ENCODE measurements at regions not wholly inside any gene's neighbourhood (a gene's known extent, or its start where the extent isn't known, plus 50 kb on each side); places are given as distances from the start of the nearest gene placed in this dataset.
"Not testable (repeated sequence)": the region's sequence is repeated elsewhere in the genome, so short reads cannot be mapped to it uniquely, and the experiment has no call there.

DNA sequence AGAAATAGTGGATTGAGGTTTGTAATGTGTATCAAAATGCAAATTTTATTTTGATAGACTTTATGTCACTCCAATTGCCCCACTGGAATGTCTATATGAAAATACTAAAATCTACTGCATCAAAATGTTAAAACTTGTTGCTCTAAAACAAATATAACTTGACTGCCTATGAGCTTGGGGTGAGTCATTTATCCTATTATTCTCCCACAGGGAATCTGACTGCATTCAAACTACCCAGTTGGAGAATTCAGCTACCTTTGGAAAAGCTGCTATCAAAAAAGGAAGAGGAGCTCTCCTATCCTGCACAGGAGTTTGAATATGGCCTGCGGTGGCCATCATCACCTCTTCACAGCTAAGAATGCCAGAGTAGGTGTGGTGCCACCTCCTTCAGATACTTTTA, 173.1 kb downstream of the KLHL28 start:
- DNase-seq = no peak

DNA sequence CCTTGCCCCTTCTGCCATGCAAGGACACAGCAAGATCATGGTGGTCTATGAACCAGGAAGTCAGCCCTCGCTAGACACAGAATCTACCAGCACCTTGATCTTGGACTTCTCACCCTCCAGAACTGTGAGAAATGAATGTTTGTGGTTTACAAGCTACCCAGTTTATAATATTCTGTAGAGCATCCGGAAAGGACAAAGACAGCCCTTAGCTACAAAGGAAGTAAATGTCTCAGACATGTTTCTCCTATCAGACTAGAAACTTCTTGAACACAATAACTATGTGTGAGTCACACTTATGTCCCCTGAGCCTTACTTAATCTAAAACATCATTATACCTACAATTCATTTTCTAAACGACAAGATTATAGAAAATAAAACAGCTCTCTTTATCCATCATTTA, 176.7 kb downstream of the KLHL28 start:
- no peak for DNase-seq

DNA sequence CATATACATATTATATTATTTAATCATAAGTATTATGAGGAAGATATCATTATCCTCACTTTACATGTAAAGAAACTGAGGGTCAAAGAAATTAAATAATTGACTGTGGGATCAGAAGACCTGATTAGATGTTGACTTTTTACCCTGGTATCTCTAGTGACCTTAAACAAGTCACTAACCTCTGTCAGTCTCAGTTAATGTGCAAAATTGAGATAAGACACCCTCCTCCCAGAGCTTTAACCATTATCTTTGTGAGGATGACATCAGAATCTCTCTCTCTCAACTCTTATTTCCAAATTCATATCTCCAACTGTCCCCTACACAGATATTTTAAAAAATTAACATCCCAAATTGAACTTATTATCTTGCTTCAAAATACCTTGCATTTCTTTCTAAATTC, 177.8 kb downstream of the KLHL28 start:
- no peak for DNase-seq

DNA sequence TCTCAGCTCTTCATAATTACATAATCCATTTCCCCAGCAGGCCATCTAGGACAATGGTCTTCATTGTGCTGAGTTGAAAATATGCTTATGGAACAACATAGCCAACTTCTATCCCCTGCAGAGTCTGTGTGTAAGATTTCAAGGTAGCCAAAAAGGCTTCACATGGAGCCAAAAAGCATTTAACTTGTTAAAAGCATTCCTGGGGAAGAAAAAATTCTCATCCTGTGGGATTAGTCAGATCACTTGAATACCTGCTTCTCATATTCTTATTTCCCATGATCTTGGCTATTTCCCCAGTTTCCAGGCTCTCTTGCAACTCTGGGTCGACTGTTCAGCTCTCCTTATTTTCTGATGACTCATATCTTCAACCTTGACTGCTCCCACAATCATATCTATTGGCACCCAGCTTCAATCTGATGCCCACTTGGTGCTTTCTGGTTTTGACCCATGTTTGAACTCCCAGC, 178.9 kb downstream of the KLHL28 start:
- DNase-seq = no peak

DNA sequence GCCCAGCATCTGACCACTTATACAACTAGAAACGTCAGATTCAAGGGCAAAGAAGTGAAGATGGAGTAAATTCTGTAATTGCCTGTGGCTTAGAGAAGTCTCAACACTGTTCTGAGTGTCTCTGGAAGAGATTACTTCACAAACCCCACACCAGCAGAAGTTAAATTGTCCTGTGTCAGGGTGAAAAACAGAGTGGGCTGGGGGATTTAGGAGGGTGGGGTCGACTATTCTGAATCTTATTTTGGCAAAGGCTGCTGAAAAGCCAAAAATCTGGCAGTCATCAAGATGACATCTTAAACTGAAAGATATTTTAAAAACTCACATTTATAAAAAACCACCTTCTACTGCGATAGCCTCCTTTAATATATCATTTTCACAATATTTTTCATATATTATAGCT, 180.8 kb downstream of the KLHL28 start:
- no peak for DNase-seq

DNA sequence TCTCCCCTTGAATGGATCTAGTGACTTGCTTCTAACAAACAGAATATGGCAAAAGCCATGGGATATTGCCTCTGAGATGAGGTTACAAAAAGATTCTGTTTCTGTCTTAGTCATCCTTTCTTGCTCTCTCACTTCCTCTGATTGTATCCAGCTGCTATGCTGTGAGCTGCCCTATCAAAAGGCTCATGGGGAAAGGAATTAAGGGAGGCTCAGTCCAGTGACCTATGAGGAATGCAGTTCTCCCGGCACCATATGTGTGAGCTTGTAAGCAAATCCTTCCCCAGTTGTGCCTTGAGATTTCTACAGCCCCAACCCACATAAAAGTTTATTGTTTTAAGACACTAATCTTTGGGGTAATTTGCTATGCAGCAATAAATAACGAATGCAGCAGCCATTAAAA, 183.1 kb downstream of the KLHL28 start:
- no peak for DNase-seq

DNA sequence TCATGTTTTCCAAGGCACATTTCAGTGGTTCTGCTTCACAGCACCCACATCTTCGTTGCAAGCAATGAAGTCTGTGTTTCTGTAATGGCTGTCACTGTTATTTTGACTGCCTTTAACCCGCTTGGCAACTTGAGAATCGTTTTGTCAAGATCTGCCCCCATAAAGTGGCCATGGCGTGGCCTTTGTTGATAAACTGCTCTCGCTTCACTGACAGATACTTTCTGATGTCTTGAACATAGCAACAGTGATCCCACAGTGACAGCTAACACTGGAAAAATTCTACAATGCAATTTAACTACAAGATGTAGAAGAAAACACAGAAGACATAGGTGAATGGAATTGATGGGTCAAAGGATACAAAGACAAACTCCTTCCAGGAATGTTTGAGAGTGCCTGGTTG, 184.2 kb downstream of the KLHL28 start:
- no peak for DNase-seq

DNA sequence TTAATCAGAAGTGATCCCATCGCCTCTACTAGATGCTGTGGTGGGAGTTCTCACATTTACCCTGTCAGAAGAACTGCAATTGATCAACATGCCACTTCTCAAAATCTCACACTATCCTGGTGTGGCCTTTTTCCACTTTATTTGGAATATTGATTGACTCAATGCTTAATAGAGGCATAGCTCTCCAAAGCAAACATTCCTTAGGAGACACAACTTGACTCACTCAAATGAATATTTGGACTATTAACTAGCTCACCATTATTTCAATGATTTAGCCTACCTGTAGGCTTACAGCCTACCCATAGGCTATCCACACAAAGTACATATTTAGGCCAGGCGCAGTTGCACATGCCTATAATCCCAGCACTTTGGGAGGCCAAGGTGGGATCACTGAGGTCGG, 186.5 kb downstream of the KLHL28 start:
- DNase-seq = no peak

DNA sequence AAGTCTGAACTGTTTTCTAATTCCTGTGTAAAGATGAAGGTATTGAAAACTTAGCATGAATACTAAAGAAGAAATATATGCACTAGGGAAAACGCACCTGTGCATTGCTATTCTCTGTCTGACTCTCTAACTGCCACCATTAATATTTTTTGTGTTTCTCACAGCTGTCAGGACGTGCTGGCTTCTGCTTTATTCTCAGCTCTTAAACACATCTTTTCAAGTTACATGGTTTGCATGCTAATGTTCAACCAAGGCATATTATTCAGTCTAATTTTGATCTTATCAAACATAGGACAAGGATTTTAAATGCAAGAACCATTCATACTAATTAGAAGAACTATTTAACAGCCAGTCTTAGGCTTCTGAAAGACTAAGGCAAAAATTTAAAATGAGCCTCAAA, 187.4 kb downstream of the KLHL28 start:
- no peak for DNase-seq

DNA sequence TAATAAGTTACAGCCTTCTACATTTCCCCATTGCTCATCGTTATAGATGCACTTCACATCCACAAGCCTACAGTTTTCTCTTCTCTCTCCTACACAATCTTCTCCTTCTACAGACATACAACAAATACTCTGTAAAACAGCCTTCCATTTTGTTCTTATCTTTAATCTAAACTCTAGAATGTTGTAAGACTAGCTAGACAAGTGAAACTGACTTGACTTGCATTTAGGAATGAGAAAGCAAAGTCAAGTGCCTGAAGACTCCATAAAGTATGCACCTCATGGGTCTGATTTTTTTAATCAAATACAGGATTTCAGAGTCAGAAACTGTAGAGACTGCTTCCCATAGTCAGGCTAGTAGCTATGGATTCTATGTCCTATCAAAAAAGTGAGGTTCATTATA, 190.3 kb downstream of the KLHL28 start:
- no peak for DNase-seq

DNA sequence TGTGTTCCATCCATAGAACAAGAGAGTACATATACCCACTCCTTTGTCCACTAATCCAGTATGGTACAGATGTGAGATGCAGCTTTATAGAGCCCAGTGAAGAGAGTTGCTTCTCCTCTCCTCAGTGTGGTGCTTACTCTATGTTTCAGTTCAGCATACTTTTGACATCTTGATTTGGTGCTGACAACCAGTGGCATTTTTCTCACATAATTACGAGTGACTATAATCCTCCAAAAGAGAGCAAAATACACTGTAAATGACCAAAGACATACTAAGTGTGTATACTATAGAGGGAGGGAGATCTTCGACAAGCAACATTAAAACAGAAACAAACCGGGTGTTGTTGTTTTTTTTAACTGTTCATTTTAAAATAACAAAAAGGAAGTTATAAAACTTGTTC, 191.5 kb downstream of the KLHL28 start:
- DNase-seq = no peak

DNA sequence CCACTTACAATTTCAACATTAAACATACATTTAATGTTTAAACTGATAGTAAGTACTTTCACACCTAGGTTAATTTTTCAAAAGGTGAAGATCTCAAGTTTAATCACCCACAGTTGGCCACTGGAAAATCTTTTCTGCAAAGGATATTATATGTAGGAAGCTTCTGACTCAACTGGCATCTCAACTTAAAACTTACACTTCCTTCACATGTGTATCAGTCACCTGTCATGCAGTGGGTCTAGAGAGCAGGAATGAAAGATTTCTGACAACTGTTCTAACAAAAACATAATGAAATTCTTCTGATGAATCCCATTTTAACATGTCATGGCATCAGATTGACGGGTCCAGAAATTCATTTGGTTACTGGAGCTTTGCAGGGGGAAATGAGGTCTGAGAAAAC, 192.8 kb downstream of the KLHL28 start:
- DNase-seq = no peak

DNA sequence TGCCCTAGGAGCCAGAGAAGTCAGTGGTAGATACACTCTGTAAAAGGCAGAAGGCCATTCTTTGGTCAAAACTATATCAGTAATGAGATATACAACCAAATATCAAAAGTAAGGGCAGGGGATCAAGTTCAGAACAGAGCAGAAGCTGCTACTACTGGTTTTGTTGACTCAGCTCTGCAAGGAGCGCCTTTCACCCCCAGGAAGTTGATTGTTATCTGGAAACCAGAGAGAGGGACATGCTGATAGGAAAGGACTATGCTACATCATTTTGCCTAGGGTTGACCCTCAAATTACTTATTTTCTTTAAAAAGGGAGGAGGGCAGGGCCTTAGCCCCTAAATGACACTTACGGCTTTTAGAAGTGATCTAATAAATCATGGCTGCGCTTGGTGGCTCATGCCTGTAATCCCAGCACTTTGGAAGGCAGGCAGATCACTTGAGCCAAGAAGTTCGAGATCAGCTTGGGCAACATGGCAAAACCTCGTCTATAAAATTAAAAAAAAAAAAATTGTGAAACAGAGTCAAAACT, 194.0 kb downstream of the KLHL28 start:
- DNase-seq = no peak

DNA sequence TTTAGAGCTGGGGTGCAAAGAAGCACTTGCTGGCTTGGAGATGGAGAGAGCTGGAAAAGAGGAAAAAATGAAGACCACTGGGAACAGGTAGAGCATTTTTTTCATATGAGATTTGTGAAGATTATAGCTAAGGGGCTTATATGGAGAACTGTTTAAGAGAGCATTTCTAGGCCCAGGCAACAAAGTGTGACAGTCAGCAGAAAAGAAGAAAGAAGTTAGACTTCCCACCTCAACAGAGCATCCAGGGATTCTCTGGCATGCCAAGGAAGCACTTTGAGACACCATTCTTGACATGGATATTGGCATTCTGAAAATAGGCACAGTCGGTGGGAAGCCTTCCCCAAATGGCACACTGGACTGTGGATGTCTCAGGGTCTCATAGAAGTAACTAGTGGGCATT, 195.5 kb downstream of the KLHL28 start:
- DNase-seq = no peak

DNA sequence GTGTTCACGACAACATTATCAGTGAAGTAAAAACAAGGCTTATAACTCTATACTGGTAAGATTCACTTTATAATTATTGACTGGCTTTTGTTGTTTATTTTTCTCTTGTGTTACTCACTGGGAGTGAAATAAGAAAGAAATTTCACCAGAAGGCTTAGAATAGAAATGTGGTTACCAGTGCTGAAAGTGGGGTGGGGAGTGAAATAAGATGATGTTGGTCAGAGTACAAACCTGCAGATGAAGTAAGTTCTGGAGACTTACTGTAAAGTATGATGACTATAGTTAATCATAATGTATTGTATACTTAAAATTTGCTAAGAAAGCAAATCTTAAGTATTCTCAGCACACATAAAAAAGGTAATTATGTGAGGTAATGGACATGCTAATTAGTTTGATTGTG, 198.4 kb downstream of the KLHL28 start:
- no peak for DNase-seq

DNA sequence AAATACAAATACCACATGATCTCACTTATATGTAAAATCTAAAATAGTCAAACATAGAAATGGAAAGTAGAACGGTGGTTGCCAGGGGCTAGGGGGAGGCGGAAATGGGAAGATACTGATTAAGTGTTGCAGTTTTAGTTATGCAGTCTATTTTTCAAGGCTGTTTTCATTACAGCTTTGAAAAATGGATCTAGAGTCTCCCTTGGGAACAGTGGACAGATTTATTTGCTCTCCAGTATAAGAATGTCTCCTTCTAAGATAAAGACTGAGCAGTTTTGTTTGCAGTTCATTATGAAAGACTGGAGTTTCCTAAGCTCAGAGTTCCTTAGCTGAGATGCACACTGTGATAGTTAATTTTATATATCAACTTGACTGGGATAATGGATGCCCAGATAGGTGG, 202.5 kb downstream of the KLHL28 start:
- no peak for DNase-seq

DNA sequence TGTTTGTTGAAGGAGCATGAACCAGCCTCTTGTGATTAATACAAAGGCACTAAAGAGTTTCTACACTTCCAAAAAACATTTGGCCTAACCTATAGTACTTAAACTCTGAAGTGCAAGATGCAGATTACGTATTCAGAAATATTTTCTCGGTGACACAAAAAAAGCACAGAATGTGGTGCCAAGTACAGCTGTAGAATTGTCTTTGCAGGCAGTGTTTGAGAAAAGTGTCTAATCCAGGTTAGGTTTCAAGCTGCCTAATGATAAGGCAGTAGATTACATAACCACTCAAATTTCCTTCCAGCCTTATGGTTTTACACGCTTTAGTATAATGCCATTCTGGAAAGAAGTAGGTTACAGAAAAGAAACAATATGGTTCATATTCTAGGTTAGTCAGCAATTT, 205.2 kb downstream of the KLHL28 start:
- DNase-seq = no peak

DNA sequence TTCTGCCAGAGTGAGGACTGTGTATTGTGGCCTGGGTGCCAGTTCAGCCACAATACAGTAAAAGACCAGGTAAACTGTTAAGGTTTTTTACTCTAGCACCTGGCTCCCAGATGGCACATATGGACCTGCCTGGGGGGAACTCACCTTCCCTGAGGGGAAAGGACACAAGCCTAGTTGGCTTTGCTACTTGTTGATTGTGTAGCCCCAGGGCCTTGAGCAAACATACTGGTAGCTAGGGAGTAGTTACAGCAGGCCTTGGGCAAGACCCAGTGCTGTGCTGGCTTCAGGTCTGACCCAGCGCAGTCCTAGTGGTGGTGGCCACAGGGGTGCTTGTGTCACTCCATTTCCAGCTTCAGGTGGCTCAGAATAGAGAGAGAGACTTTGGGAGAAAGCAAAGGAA, 216.4 kb downstream of the KLHL28 start:
- no peak for DNase-seq

DNA sequence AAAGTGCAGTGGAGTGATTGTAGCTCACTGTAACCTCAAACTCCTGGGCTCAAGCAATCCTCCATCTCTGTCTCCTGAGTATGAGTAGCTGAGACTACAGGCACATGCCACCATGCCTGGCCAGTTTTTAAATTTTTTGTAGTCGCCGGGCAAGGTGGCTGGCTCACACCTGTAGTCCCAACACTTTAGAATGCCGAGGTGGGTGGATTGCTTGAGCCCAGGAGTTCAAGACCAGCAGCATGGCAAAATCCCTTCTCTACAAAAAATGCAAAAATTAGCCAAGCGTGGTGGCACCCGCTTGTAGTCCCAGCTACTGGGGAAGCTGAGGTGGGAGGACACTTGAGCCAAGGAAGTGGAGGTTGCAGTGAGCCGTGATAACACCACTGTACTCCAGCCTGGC, 219.5 kb downstream of the KLHL28 start:
- no peak for DNase-seq

DNA sequence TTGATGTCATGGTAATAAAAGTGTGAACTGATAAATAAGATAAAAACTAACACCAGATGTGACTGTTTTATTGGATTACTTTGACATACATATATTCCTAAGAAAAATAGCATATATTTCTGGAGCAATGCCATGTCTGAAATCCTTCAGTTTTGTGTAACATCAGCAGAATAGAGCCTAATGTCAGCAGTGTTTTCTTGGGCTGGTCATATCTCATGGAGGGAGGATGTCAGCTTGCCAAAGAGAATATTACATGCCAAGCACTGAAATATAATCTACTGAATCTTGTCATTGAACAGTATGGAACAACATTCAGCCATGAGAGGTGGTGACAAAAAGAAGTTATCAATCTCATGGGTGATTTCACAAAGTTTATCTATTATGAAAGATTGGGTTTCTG, 220.3 kb downstream of the KLHL28 start:
- DNase-seq = no peak

DNA sequence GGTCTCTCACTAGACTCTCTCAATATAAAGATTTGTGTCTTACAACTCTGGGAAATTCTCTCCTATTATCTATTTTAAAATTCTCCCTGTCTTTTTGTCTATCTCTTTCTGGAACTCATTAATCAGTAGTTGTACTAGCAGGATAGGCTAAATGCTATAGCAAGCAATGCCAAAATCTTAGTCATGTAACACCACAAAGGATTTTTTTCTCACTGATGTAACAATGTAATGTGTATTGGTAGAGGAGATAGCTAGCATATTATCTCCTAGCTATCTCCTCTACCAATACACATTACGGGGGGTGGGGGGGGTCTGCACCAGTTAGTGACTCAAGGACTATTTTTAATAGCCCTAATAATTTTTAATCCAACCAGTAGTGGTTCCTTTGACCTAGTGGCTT, 225.4 kb downstream of the KLHL28 start:
- DNase-seq = no peak

DNA sequence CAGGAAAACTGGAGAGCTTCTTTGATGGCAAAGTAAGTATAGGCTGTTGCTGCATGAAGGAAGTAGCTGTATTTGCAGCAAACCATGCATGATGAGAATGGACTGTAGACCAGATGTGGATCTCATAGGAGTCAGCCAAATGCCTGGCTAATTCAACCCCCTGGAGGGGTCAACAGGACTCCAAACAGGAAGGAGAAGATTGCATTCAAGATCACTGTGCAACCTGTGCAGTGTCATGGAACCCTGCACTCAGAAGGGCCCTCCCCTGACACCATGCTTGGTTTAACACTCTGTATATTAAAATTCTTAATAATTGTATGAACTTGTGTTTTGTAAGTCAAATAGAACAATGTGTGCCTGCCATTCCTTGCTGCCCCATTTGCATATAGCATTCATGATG, 225.1 kb upstream of the FSCB start:
- no peak for DNase-seq

DNA sequence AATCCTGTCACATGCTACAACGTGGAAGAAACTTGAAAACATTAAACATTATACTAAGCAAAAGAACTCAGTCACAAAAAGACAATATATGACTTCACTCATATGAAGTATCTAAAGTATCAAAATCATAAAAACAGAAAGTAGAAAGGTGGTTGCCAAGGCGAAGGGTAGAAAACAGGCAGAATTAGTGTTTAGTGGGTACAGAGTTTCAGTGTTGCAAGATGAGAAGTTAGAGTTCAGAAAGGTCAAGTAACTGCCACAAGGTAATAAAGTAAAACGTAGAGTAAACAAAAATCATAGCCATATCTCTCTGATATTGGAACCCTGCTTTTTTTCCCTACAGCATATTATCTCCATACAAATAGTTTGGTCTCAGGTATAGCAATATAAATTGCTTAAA, 223.8 kb upstream of the FSCB start:
- DNase-seq = no peak

DNA sequence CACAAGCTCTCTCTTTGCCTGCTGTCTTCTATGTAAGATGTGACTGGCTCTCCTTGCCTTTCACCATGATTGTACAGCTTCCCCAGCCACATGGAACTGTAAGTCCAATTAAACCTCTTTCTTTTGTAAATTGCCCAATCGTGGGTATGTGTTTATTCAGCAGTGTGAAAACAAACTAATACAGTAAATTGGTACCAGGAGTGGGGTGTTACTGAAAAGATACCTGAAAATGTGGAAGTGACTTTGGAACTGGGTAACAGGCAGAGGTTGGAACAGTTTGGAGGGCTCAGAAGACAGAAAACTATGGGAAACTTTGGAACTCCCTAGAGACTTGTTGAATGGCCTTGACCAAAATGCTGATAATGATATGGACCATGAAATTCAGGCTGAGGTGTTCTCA, 214.3 kb upstream of the FSCB start:
- DNase-seq = not testable (repeated sequence)

DNA sequence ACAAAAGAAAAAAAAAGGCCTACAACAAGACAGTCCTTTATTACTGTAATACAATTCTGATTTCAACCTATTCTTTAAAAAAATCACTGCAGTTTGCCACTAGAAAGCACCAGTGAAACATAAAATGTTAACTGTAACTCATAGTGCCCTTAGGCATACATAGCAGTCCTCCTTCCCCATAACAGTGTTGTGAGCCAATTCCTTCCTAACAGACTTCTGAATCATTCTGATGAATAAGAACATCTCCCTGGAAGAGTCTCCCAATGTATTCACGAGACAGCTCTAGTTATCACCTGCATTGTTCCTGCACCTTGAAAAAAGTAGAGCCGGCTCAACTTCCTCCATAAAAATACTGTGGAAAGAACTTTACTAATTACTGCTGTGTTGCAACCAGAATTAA, 213.6 kb upstream of the FSCB start:
- DNase-seq = no peak

All from amygdala (tissue), 56 donors.